ENCODE measurements at regions not wholly inside any gene's neighbourhood (a gene's known extent, or its start where the extent isn't known, plus 50 kb on each side); places are given as distances from the start of the nearest gene placed in this dataset.

- DNase-seq (ENCODE audit: low read depth): no peak
- no peak overlapping the region for H3K4me3 ChIP-seq (replicated peaks; ENCODE audit: low read depth, low read length)
- TF ChIP-seq, protein P1, sequence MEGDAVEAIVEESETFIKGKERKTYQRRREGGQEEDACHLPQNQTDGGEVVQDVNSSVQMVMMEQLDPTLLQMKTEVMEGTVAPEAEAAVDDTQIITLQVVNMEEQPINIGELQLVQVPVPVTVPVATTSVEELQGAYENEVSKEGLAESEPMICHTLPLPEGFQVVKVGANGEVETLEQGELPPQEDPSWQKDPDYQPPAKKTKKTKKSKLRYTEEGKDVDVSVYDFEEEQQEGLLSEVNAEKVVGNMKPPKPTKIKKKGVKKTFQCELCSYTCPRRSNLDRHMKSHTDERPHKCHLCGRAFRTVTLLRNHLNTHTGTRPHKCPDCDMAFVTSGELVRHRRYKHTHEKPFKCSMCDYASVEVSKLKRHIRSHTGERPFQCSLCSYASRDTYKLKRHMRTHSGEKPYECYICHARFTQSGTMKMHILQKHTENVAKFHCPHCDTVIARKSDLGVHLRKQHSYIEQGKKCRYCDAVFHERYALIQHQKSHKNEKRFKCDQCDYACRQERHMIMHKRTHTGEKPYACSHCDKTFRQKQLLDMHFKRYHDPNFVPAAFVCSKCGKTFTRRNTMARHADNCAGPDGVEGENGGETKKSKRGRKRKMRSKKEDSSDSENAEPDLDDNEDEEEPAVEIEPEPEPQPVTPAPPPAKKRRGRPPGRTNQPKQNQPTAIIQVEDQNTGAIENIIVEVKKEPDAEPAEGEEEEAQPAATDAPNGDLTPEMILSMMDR (IDR thresholded peaks at IDR 0.05; ENCODE audit: low read length, missing control alignments): no peak
Observed at GRCh38 chr9:74107692-74108091, 389.4 kb upstream of the RORB start.

DNA sequence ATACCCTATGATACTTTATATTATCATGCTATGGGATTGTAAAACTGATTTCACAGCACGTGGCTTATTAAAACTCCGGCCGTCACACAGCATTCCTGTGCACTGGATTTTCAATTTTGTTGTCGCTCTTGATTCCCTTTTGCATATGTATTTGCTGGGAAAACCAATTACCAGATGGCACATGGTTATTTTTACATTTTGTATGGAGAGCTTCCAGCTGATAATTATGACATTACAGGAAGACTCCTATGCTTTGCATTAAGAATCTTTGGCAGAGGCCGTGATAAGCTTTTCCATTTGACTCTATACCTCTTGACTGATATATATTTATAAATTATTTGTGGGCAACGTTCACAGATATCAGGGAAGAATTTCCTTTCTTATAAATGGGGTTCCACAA lies 381.2 kb upstream of the RORB start:
- TF ChIP-seq, protein P1 (IDR thresholded peaks at IDR 0.05; ENCODE audit: low read length, missing control alignments): no peak
- no peak for DNase-seq (ENCODE audit: low read depth)
- no peak overlapping the region for H3K4me3 ChIP-seq (replicated peaks; ENCODE audit: low read depth, low read length)

- H3K4me3 ChIP-seq (replicated peaks; ENCODE audit: low read depth, low read length): no peak overlapping the region
- no peak for DNase-seq (ENCODE audit: low read depth)
- TF ChIP-seq, protein P1 (IDR thresholded peaks at IDR 0.05; ENCODE audit: low read length, missing control alignments): no peak
Observed at GRCh38 chr9:74117151-74117550, 380.0 kb upstream of the RORB start.

- TF ChIP-seq, protein P1 (IDR thresholded peaks at IDR 0.05; ENCODE audit: low read length, missing control alignments): no peak
- DNase-seq (ENCODE audit: low read depth): no peak
- no peak overlapping the region for H3K4me3 ChIP-seq (replicated peaks; ENCODE audit: low read depth, low read length)
Observed at GRCh38 chr9:74117731-74118130, 379.4 kb upstream of the RORB start.

DNA sequence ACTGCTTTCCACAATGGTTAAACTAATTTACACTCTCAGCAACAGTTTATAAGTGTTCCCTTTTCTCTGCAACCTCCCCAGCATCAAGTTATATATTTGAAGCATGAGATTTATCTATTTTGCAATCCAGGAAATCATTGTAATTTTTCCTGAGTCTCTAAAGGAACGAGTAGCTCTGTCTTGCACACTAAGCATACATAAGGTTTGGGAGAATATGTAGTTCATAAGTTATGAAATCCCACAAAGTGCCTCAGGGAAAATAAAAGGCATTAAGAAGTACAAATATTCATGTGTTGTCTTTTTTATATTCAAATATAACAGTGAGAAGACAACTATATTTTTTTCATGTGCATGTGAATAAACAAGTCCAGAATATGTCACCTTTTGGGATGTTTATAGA lies 377.1 kb upstream of the RORB start:
- H3K4me3 ChIP-seq (replicated peaks; ENCODE audit: low read depth, low read length): no peak overlapping the region
- no peak for DNase-seq (ENCODE audit: low read depth)
- TF ChIP-seq, protein P1 (IDR thresholded peaks at IDR 0.05; ENCODE audit: low read length, missing control alignments): no peak

DNA sequence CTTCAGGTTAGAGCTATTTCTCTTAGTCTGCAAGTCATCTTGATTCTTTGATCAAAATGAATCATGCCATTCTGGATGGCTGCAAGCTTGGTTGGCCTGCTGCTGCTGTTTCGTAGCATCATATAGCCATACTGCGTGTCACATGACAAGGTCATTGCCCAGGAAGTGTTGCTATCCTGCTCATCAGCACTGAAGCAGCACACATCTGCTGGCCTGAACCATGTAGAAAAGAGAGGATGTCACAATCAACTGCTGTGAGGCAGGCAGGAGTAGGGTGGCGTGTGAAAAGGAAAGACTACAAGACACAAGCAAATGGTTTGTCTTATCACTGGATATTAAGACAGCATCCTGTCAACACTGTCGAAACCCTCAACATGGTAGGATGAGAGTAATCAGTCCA lies 376.7 kb upstream of the RORB start:
- TF ChIP-seq, protein P1 (IDR thresholded peaks at IDR 0.05; ENCODE audit: low read length, missing control alignments): no peak
- DNase-seq (ENCODE audit: low read depth): no peak
- no peak overlapping the region for H3K4me3 ChIP-seq (replicated peaks; ENCODE audit: low read depth, low read length)

- TF ChIP-seq, protein P1 (IDR thresholded peaks at IDR 0.05; ENCODE audit: low read length, missing control alignments): no peak
- DNase-seq (ENCODE audit: low read depth): no peak
Observed at GRCh38 chr9:74122216-74122615, 374.9 kb upstream of the RORB start.

More at GRCh38 chr9:74122216-74122615, 374.9 kb upstream of the RORB start:
- H3K4me3 ChIP-seq (replicated peaks; ENCODE audit: low read depth, low read length): no peak overlapping the region

All from fibroblast of pulmonary artery (primary cell).